ENCODE measurements at regions not wholly inside any gene's neighbourhood (a gene's known extent, or its start where the extent isn't known, plus 50 kb on each side); places are given as distances from the start of the nearest gene placed in this dataset.

DNA sequence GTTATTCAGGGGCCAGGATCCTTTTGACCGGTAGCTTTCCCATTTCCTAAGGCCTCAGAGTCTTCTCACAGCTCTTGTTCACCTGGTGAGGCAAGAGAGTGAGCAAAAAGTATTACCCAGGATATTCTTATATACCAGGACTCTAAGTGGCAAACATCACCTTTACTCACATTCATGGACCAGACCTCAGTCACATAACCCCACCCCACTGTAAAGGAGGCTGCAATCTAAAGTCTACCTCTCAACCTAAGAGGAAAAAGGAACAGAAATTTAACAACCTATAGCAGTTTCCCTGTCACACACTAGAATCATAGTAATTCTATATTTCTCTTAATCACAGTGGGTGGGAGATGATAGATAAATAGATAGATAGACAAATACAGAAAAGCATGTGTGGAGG is 176.0 kb upstream of the PTPRZ1 start:
- TF ChIP-seq POLR2A (IDR thresholded peaks at IDR 0.05) = no peak
- TF ChIP-seq, protein P1, sequence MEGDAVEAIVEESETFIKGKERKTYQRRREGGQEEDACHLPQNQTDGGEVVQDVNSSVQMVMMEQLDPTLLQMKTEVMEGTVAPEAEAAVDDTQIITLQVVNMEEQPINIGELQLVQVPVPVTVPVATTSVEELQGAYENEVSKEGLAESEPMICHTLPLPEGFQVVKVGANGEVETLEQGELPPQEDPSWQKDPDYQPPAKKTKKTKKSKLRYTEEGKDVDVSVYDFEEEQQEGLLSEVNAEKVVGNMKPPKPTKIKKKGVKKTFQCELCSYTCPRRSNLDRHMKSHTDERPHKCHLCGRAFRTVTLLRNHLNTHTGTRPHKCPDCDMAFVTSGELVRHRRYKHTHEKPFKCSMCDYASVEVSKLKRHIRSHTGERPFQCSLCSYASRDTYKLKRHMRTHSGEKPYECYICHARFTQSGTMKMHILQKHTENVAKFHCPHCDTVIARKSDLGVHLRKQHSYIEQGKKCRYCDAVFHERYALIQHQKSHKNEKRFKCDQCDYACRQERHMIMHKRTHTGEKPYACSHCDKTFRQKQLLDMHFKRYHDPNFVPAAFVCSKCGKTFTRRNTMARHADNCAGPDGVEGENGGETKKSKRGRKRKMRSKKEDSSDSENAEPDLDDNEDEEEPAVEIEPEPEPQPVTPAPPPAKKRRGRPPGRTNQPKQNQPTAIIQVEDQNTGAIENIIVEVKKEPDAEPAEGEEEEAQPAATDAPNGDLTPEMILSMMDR (IDR thresholded peaks at IDR 0.05) = no peak

Measured in esophagus squamous epithelium (tissue), 4 donors.